Ascending aorta (tissue), 2 donors: ENCODE measurements at regions not wholly inside any gene's neighbourhood (a gene's known extent, or its start where the extent isn't known, plus 50 kb on each side); places are given as distances from the start of the nearest gene placed in this dataset.

Experiments
- DNase-seq, 2 donors: peaks; one replicate each; pipeline ENCODE4 v3.0.0-alpha.2; 2019; ENCODE audit warnings: low spot score in 2 of 2
- H3K27ac ChIP-seq, 2 donors: fragments of 200-600 bp; sonication (generic); one replicate each; pipeline ENCODE4 v1.5.1; 2016 to 2017; ENCODE audit warnings: mild to moderate bottlenecking in 1 of 2
- H3K27me3 ChIP-seq: fragments of 200-600 bp; sonication (generic); one replicate; pipeline ENCODE4 v1.5.1; 2017
- H3K36me3 ChIP-seq, 2 donors: fragments of 200-600 bp; sonication (generic); one replicate each; pipeline ENCODE4 v1.5.1; 2016
- H3K4me1 ChIP-seq, 2 donors: fragments of 200-600 bp; sonication (generic); one replicate each; pipeline ENCODE4 v1.5.1; 2016 to 2017; ENCODE audit warnings: mild to moderate bottlenecking in 1 of 2
- H3K4me3 ChIP-seq, 2 donors: fragments of 200-600 bp; sonication (generic); one replicate each; pipeline ENCODE4 v1.5.1; 2016 to 2017; ENCODE audit warnings: mild to moderate bottlenecking in 1 of 2
- H3K9me3 ChIP-seq, 2 donors: fragments of 200-600 bp; sonication (generic); one replicate each; pipeline ENCODE4 v1.5.1; 2016
- intact Hi-C: fragments of 100-400 bp; cut with DNase I; formaldehyde crosslinking; loops from one replicate; pipeline ENCODE4 v1.15.1; 2023
- TF ChIP-seq, protein P1 (sequence below), 3 experiments: fragments of 200-600 bp in 2 of 3; fragments of 450-650 bp in 1 of 3; sonication (generic) in 2 of 3; IDR thresholded peaks; one replicate each; pipeline ENCODE4 v1.5.1; 2016 to 2019; ENCODE audit warnings: antibody characterized with exemption in 3 of 3, mild to moderate bottlenecking in 1 of 3, moderate library complexity in 1 of 3

DNA sequence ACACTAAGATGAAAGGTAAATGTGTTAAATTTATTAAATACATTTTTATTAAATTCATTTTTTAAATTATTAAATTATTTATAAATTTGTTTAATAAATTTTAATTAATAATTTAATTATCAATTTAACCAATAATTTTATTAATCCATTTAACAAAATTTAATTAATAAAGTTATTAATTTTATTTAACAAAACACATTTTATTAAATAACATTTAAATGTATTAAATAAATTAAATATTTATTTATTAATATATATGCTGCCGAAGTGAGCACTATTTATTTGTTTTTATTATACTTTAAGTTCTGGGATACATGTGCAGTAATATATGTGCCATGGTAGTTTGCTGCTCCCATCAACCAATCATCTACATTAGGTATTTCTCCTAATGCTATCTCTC is 719.5 kb downstream of the TRIML1 start:
- no peaks in the 10 kb centered on the region for H3K27me3 ChIP-seq
- H3K27ac ChIP-seq, result no peak overlapping the region
- TF ChIP-seq, protein P1, sequence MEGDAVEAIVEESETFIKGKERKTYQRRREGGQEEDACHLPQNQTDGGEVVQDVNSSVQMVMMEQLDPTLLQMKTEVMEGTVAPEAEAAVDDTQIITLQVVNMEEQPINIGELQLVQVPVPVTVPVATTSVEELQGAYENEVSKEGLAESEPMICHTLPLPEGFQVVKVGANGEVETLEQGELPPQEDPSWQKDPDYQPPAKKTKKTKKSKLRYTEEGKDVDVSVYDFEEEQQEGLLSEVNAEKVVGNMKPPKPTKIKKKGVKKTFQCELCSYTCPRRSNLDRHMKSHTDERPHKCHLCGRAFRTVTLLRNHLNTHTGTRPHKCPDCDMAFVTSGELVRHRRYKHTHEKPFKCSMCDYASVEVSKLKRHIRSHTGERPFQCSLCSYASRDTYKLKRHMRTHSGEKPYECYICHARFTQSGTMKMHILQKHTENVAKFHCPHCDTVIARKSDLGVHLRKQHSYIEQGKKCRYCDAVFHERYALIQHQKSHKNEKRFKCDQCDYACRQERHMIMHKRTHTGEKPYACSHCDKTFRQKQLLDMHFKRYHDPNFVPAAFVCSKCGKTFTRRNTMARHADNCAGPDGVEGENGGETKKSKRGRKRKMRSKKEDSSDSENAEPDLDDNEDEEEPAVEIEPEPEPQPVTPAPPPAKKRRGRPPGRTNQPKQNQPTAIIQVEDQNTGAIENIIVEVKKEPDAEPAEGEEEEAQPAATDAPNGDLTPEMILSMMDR (IDR thresholded peaks at IDR 0.05), result no peak
- DNase-seq, result no peak
- no peak overlapping the region for H3K4me3 ChIP-seq
- H3K36me3 ChIP-seq, result no peaks in the 10 kb centered on the region
- no peaks in the 10 kb centered on the region for H3K9me3 ChIP-seq
- intact Hi-C loops, result no loop called here
- no peaks in the 10 kb centered on the region for H3K4me1 ChIP-seq

DNA sequence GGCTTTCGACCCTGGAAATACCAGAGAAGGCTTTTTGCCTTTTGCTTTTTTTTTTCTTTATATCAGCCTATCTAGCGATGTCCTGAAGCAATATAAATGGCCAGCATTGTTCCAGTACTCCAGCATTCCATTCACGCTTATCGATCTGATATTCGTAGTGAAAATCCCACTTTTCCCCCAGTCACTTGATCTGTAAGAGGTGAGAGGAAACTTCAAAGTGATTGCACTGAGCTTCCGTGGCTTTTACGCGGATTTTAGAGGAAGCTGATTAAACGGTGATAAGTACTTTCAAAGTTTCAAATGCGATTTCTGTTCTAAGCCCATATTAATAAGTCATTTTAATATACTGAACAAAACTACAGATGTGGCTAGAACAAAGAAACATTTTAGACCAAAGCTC is 725.5 kb downstream of the TRIML1 start:
- H3K27ac ChIP-seq, result no peak overlapping the region
- TF ChIP-seq, protein P1 (IDR thresholded peaks at IDR 0.05), result no peak
- no peaks in the 10 kb centered on the region for H3K27me3 ChIP-seq
- no peaks in the 10 kb centered on the region for H3K4me1 ChIP-seq
- no peaks in the 10 kb centered on the region for H3K9me3 ChIP-seq
- DNase-seq, result no peak
- H3K36me3 ChIP-seq, result no peaks in the 10 kb centered on the region
- intact Hi-C loops, result no loop called here
- no peak overlapping the region for H3K4me3 ChIP-seq

DNA sequence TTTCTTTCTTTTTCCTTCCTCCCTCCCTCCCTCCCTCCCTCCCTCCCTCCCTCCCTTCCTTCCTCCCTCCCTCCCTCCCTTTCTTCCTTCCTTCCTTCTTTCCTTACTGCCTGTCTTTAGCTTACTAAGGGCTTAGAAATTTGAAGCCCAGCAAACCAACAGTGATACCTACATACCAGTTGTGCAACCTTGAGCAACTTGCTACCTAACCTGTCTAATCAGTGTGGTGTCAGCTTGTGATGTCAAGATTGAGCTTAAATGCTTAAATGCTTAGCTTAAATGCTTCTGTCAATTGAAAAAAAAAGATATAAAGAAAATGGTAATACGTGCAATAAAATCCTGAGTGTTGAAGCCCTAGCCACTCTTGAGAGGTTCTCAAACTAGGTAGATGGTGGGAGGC is 728.6 kb downstream of the TRIML1 start:
- TF ChIP-seq, protein P1 (IDR thresholded peaks at IDR 0.05), result no peak
- no peak for DNase-seq
- intact Hi-C loops, result no loop called here
- no peaks in the 10 kb centered on the region for H3K4me1 ChIP-seq
- H3K9me3 ChIP-seq, result no peaks in the 10 kb centered on the region
- H3K27me3 ChIP-seq, result no peaks in the 10 kb centered on the region
- no peak overlapping the region for H3K27ac ChIP-seq
- no peaks in the 10 kb centered on the region for H3K36me3 ChIP-seq
- H3K4me3 ChIP-seq, result no peak overlapping the region

DNA sequence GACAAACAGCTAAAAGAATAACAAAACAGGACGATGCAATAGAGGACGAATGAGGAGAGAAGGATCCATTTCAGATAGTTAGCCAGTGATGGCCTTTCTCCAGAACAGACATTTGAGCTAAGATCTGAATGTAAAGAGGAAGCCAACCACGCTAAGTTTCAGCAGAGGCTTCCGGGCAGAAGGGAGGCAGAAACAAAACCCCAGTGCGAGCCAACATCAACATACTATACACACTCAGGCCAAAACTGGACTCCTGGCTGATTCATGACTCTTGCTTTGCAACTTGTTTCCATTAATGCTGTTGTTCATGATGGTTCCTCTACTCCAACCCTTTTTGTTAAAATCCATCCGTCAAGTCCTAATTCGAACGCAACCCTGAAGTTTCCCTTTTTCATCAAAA is 730.3 kb downstream of the TRIML1 start:
- intact Hi-C loops, result no loop called here
- no peaks in the 10 kb centered on the region for H3K36me3 ChIP-seq
- H3K27me3 ChIP-seq, result no peaks in the 10 kb centered on the region
- TF ChIP-seq, protein P1 (IDR thresholded peaks at IDR 0.05), result no peak
- H3K4me3 ChIP-seq, result no peak overlapping the region
- no peak for DNase-seq
- no peaks in the 10 kb centered on the region for H3K9me3 ChIP-seq
- no peak overlapping the region for H3K27ac ChIP-seq
- no peaks in the 10 kb centered on the region for H3K4me1 ChIP-seq

DNA sequence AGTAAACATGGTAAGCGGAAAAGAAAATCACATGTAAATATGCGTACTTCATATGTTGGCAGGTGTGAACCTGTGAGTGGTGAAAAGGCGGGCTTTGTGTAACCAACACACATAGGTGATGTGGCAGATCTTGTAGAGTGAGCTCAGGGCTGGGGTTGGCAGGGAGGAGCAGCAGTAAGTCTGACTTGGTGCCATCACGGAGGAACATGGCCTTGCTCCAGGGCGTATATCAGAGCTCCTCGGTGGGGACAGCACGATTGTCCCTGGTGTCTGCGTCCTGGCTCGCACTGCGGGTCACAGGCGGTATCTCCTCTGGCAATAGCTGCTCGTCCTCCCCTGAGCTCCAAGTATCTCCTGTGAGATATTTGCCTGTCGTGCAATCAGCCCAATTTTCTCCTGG is 733.6 kb downstream of the TRIML1 start:
- Histone ChIP-seq H3K27me3 (no peaks in the 10 kb centered on the region), H3K4me1 (no peaks in the 10 kb centered on the region), H3K27ac (no peak overlapping the region), H3K9me3 (no peaks in the 10 kb centered on the region), H3K36me3 (no peaks in the 10 kb centered on the region), H3K4me3 (no peak overlapping the region)
- TF ChIP-seq, protein P1 (IDR thresholded peaks at IDR 0.05), result no peak
- intact Hi-C loops, result no loop called here
- DNase-seq, result no peak

DNA sequence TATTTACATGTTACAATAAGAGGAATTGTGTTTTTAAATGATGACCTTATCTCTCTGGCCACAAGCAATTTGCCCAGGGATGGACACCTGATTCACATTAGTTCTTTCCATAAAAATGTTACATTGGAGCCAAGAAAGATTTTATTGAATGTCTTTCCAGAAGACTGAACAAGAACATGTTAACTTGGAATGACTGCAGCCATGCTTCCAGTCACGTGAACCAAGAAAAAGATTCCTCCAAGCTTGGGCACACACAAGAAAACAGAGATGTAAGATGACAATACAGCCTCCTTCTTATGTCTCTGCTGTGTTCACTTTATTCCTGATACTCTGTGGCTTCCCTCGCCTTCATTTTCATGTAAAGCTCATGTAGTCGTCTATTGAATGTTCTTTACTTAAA is 737.6 kb downstream of the TRIML1 start:
- H3K4me3 ChIP-seq, result no peak overlapping the region
- no peaks in the 10 kb centered on the region for H3K4me1 ChIP-seq
- no peaks in the 10 kb centered on the region for H3K27me3 ChIP-seq
- no peak for DNase-seq
- H3K9me3 ChIP-seq, result no peaks in the 10 kb centered on the region
- intact Hi-C loops, result no loop called here
- TF ChIP-seq, protein P1 (IDR thresholded peaks at IDR 0.05), result no peak
- no peak overlapping the region for H3K27ac ChIP-seq
- H3K36me3 ChIP-seq, result no peaks in the 10 kb centered on the region
